Brain microvascular endothelial cell (primary cell): ENCODE measurements at regions not wholly inside any gene's neighbourhood (a gene's known extent, or its start where the extent isn't known, plus 50 kb on each side); places are given as distances from the start of the nearest gene placed in this dataset.

Experiments used
- DNase-seq: peaks from one replicate; pipeline ENCODE4 v3.0.0-alpha.2; 2020
- H3K27ac ChIP-seq: fragments of 250-450 bp; sonication (Bioruptor Pico); 2 replicates; pipeline ENCODE4 v1.5.1; 2020; ENCODE audit warnings: mild to moderate bottlenecking, moderate library complexity
- H3K27me3 ChIP-seq: fragments of 250-450 bp; sonication (Bioruptor Pico); replicated peaks from 2 replicates; pipeline ENCODE4 v1.5.1; 2020; ENCODE audit warnings: mild to moderate bottlenecking
- H3K36me3 ChIP-seq: fragments of 250-450 bp; sonication (Bioruptor Pico); replicated peaks from 2 replicates; pipeline ENCODE4 v1.5.1; 2020; ENCODE audit warnings: mild to moderate bottlenecking
- H3K4me3 ChIP-seq: 2 replicates; pipeline ENCODE4 v1.5.1; 2011; ENCODE audit warnings: low read depth, mild to moderate bottlenecking, control low read depth, low read length, moderate library complexity
- in situ Hi-C: cut with HindIII; loops from 2 replicates; pipeline ENCODE4 v1.10.0; 2017; ENCODE audit warnings: low sequenced_read_pairs, low pct_ligation_motif_present
- TF ChIP-seq, protein P1 (sequence below): IDR thresholded peaks from 2 replicates; pipeline ENCODE4 v1.5.1; 2011; ENCODE audit warnings: low read depth, mild to moderate bottlenecking, moderate library complexity, low read length, control low read depth, inconsistent platforms; ENCODE audit errors: missing control alignments

DNA sequence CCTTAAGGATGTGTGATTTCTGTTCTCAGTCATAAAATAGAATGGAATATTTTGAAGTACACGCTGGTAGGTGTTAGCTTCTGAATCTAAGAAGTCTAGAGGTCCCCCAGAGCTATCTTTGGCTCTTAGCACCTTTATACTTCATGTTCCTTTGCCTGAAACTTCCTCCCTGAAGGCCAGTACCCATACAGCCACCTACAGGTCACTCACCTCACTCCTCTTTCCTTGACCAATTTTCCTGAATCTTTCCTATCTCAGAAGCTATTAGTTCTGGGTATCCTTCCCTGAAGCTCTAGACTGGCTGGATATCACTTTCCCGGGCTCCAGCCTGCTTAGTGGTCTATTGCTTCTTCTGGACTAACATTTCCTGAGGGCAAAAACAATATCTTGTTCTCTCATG is 93.4 kb upstream of the EDNRB start:
- Histone ChIP-seq H3K4me3 (no peak overlapping the region), H3K36me3 (no peaks in the 10 kb centered on the region), H3K27ac (no peak overlapping the region), H3K27me3 (no peaks in the 10 kb centered on the region)
- no peak for DNase-seq
- in situ Hi-C loops: no loop called here
- TF ChIP-seq, protein P1, sequence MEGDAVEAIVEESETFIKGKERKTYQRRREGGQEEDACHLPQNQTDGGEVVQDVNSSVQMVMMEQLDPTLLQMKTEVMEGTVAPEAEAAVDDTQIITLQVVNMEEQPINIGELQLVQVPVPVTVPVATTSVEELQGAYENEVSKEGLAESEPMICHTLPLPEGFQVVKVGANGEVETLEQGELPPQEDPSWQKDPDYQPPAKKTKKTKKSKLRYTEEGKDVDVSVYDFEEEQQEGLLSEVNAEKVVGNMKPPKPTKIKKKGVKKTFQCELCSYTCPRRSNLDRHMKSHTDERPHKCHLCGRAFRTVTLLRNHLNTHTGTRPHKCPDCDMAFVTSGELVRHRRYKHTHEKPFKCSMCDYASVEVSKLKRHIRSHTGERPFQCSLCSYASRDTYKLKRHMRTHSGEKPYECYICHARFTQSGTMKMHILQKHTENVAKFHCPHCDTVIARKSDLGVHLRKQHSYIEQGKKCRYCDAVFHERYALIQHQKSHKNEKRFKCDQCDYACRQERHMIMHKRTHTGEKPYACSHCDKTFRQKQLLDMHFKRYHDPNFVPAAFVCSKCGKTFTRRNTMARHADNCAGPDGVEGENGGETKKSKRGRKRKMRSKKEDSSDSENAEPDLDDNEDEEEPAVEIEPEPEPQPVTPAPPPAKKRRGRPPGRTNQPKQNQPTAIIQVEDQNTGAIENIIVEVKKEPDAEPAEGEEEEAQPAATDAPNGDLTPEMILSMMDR: no peak

DNA sequence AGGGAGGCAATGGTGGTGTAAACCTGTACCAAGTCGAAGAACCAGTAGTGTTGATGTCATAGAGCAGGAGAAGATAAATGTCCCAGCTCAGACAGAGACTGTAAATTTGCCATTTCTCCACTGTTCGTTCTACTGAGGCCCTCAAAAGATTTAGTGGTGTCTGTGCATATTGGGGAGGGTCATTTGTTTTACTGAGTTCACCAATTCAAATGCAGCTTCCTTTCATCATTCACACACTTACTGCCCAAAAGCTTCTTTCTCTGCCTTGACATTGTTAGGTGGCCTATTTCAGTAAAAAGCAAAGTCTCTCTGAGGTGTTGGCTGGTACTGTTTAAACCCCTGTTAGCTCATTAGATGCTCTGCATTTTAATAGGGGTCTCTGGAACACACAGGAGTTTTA is 86.2 kb upstream of the EDNRB start:
- Histone ChIP-seq H3K27me3 (no peaks in the 10 kb centered on the region), H3K27ac (no peak overlapping the region), H3K36me3 (no peaks in the 10 kb centered on the region), H3K4me3 (no peak overlapping the region)
- in situ Hi-C loops: no loop called here
- no peak for DNase-seq
- TF ChIP-seq, protein P1: no peak

DNA sequence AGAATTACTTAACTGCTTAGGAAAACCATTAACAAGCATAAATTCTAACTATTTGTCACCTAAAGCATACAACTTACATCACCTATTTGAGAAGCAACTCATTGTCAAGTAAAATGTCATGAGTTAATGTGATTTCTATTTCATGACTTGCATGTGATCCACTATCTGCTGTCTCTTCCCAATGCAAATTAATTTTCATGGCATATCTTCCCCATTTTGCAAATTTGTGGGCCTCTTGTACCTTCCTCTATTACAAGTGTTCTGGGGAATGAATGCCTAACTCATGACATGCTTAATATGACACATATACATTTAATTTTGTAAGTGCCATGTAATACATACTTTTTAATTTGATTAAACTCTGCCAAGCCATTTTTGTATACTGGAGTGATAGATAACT is 81.1 kb upstream of the EDNRB start:
- in situ Hi-C loops: no loop called here
- Histone ChIP-seq H3K27ac (no peak overlapping the region), H3K36me3 (no peaks in the 10 kb centered on the region), H3K27me3 (no peaks in the 10 kb centered on the region), H3K4me3 (no peak overlapping the region)
- no peak for DNase-seq
- TF ChIP-seq, protein P1: no peak

DNA sequence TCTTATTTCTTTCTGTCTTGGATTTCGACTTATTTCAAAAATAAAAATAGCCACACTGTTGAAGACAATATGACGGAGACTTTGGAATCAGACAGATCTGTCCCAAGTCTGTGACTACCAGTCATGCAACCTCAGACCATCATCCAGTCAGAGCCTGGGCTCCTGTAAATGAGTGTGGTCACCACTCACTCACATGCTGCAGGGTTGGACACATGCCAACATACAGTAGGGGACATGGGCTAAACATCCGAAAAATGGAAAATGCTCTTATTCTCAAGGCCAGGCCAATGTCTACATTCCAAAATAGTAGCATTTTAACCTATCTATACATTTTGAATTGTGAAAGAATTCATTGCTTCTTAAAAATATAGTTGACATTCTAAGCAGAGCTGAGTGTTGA is 75.5 kb upstream of the EDNRB start:
- in situ Hi-C loops: no loop called here
- H3K36me3 ChIP-seq: no peaks in the 10 kb centered on the region
- no peak for DNase-seq
- TF ChIP-seq, protein P1: no peak
- H3K27me3 ChIP-seq: no peaks in the 10 kb centered on the region
- no peak overlapping the region for H3K27ac ChIP-seq
- no peak overlapping the region for H3K4me3 ChIP-seq

DNA sequence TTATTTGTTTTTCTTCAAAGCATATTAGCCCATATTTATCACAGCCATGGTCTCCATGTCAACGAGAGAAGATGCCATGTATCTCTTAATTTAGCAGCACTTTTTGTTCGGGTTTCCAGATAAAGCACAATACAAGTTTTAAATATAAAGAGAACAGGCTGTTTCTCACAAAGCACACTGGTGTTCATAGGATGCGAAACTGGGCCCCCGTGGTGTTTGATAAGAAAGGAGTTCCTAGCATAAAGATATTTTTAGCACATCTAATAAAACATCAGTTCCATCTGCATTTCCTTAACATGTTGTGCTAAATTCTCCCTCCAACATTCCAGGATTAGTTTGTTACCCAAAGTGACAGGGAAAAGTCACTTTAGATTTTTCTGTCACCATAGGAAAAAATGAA is 72.4 kb upstream of the EDNRB start:
- H3K36me3 ChIP-seq: no peaks in the 10 kb centered on the region
- TF ChIP-seq, protein P1: no peak
- in situ Hi-C loops: no loop called here
- no peaks in the 10 kb centered on the region for H3K27me3 ChIP-seq
- no peak overlapping the region for H3K27ac ChIP-seq
- H3K4me3 ChIP-seq: no peak overlapping the region
- no peak for DNase-seq

DNA sequence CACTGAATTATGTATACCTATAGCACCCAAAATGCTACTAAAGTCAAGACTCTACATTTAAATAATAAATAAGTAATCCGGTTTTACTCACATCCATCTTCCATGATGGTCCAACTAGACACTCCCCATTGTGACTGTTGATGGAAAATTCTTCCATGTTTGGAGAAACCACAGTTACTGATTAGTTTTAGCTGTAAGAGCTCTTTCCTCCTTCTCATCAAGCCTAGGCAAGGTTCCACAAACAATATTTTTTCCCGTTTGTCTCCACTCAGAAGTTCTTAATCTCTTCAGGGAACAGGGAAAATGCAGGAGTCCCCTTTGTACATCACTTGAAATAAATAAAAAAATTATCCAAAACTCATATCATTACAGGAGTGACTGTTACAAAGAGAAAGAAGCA is 70.7 kb upstream of the EDNRB start:
- TF ChIP-seq, protein P1: no peak
- no peak overlapping the region for H3K4me3 ChIP-seq
- no peak overlapping the region for H3K27ac ChIP-seq
- no peaks in the 10 kb centered on the region for H3K27me3 ChIP-seq
- DNase-seq: no peak
- H3K36me3 ChIP-seq: no peaks in the 10 kb centered on the region
- in situ Hi-C loops: no loop called here
